ENCODE measurements at regions not wholly inside any gene's neighbourhood (a gene's known extent, or its start where the extent isn't known, plus 50 kb on each side); places are given as distances from the start of the nearest gene placed in this dataset.
"Not testable (repeated sequence)": the region's sequence is repeated elsewhere in the genome, so short reads cannot be mapped to it uniquely, and the experiment has no call there.

GRCh38 chr14:106024983-106025604, 498.7 kb downstream of the TMEM121 start:
- in situ Hi-C loops (cut with MboI): loop anchor here (25.0 kb wide), 2 partner anchors 112 to 463 kb away; no protein-coding TSS in a partner anchor
- no peaks in the 10 kb centered on the region for H3K79me2 ChIP-seq (ENCODE audit: insufficient read depth)

DNA sequence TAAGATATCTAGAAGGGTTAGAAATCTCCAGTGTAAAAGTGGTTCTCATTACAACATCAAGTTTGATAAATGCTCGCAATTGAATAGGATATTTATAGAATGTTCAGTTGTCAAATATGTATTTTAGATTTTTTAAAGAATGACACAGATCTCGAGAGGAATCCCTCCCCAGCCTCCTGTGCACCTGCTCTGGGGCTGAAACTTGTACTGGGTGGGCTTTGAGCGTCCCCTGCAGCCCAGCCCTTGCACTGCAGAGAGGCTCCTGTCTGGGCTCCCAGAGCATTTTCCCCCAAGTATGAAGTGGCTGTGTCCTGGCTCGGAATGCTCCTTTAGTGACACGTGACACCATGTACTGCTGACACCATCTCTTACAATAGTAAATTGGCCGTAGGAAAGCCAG, 499.6 kb downstream of the TMEM121 start:
- H3K9me3 ChIP-seq (ENCODE audit: low read depth): no peaks in the 10 kb centered on the region
- no peak overlapping the region for H2AFZ ChIP-seq
- no peaks in the 10 kb centered on the region for H3K4me1 ChIP-seq (ENCODE audit: insufficient read depth)
- 5 to 16% methylated on average over 6 of the region's 6 CpGs for WGBS, 2 experiments (ENCODE audit: low coverage in 1 of 2, low lambda C conversion rate in 2 of 2, missing lambda C conversion rate in 2 of 2)
- no peak overlapping the region for H3K9ac ChIP-seq
- in situ Hi-C loops (cut with MboI): loop anchor here (25.0 kb wide), 1 partner anchor 111 kb away; no protein-coding TSS in a partner anchor
- H3K9me2 ChIP-seq (ENCODE audit: insufficient read depth): no peaks in the 10 kb centered on the region
- no peak overlapping the region for H3K27ac ChIP-seq
- H3K27me3 ChIP-seq (replicated peaks; ENCODE audit: insufficient read depth): no peaks in the 10 kb centered on the region
- no peaks in the 10 kb centered on the region for H3K36me3 ChIP-seq (ENCODE audit: low read depth)
- no peaks in the 10 kb centered on the region for H3K79me2 ChIP-seq (ENCODE audit: insufficient read depth)
- H3K4me2 ChIP-seq (ENCODE audit: unreplicated experiment): no peak overlapping the region
- DNase-seq: no peak
- no peak for TF ChIP-seq EZH2phosphoT487 (IDR thresholded peaks at IDR 0.05; ENCODE audit: insufficient read depth, low read depth)
- no peak for TF ChIP-seq EZH2 (IDR thresholded peaks at IDR 0.05; ENCODE audit: insufficient read depth, poor library complexity, severe bottlenecking)
- H4K20me1 ChIP-seq (ENCODE audit: insufficient read depth): no peaks in the 10 kb centered on the region
- H3F3A ChIP-seq (ENCODE audit: insufficient read depth): no peaks in the 10 kb centered on the region
- no peak overlapping the region for H3K4me3 ChIP-seq

More at GRCh38 chr14:106024983-106025604, 498.7 kb downstream of the TMEM121 start:
- Histone ChIP-seq H3K4me3 (no peak overlapping the region), H3K4me1 (ENCODE audit: insufficient read depth) (no peaks in the 10 kb centered on the region), H3K36me3 (ENCODE audit: low read depth) (no peaks in the 10 kb centered on the region), H2AFZ (no peak overlapping the region), H3K4me2 (ENCODE audit: unreplicated experiment) (no peak overlapping the region), H3F3A (ENCODE audit: insufficient read depth) (no peaks in the 10 kb centered on the region), H4K20me1 (ENCODE audit: insufficient read depth) (no peaks in the 10 kb centered on the region), H3K9me2 (ENCODE audit: insufficient read depth) (no peaks in the 10 kb centered on the region), H3K9me3 (ENCODE audit: low read depth) (no peaks in the 10 kb centered on the region), H3K9ac (no peak overlapping the region), H3K27me3 (replicated peaks; ENCODE audit: insufficient read depth) (no peaks in the 10 kb centered on the region), H3K27ac (no peak overlapping the region)
- 18 to 21% methylated on average over 5 to 6 of the region's 7 CpGs for WGBS, 2 experiments (ENCODE audit: low coverage in 1 of 2, low lambda C conversion rate in 2 of 2, missing lambda C conversion rate in 2 of 2)
- no peak for DNase-seq
- TF ChIP-seq EZH2 (IDR thresholded peaks at IDR 0.05; ENCODE audit: insufficient read depth, poor library complexity, severe bottlenecking) (no peak), EZH2phosphoT487 (IDR thresholded peaks at IDR 0.05; ENCODE audit: insufficient read depth, low read depth) (no peak)

GRCh38 chr14:106027759-106028158, 501.4 kb downstream of the TMEM121 start:
- H3F3A ChIP-seq (ENCODE audit: insufficient read depth); H3K4me2 ChIP-seq (ENCODE audit: unreplicated experiment); H3K79me2 ChIP-seq (ENCODE audit: insufficient read depth); H3K27ac ChIP-seq; H3K4me3 ChIP-seq; H3K9me2 ChIP-seq (ENCODE audit: insufficient read depth); H4K20me1 ChIP-seq (ENCODE audit: insufficient read depth); DNase-seq; H3K27me3 ChIP-seq (replicated peaks; ENCODE audit: insufficient read depth); H3K36me3 ChIP-seq (ENCODE audit: low read depth); H3K4me1 ChIP-seq (ENCODE audit: insufficient read depth); H3K9me3 ChIP-seq (ENCODE audit: low read depth); H3K9ac ChIP-seq; H2AFZ ChIP-seq: not testable (repeated sequence)
- WGBS, 2 experiments (ENCODE audit: low coverage in 1 of 2, low lambda C conversion rate in 2 of 2, missing lambda C conversion rate in 2 of 2): 17 to 28% methylated on average over 4 to 5 of the region's 6 CpGs
- in situ Hi-C loops (cut with MboI): loop anchor here (25.0 kb wide), 1 partner anchor 110 kb away; no protein-coding TSS in a partner anchor

- Histone ChIP-seq H3K79me2 (ENCODE audit: insufficient read depth) (no peaks in the 10 kb centered on the region), H3K4me1 (ENCODE audit: insufficient read depth) (no peaks in the 10 kb centered on the region), H3K27me3 (replicated peaks; ENCODE audit: insufficient read depth) (no peaks in the 10 kb centered on the region), H3K36me3 (ENCODE audit: low read depth) (no peaks in the 10 kb centered on the region), H3K27ac (no peak overlapping the region), H2AFZ (no peak overlapping the region), H3F3A (ENCODE audit: insufficient read depth) (no peaks in the 10 kb centered on the region), H3K4me2 (ENCODE audit: unreplicated experiment) (no peak overlapping the region), H4K20me1 (ENCODE audit: insufficient read depth) (no peaks in the 10 kb centered on the region), H3K9me2 (ENCODE audit: insufficient read depth) (no peaks in the 10 kb centered on the region), H3K9ac (no peak overlapping the region), H3K4me3 (no peak overlapping the region), H3K9me3 (ENCODE audit: low read depth) (no peaks in the 10 kb centered on the region)
- no peak for DNase-seq
- in situ Hi-C loops (cut with MboI): loop anchor here (25.0 kb wide), 1 partner anchor 107 kb away; no protein-coding TSS in a partner anchor
- TF ChIP-seq EZH2phosphoT487 (IDR thresholded peaks at IDR 0.05; ENCODE audit: insufficient read depth, low read depth): no peak
- TF ChIP-seq EZH2 (IDR thresholded peaks at IDR 0.05; ENCODE audit: insufficient read depth, poor library complexity, severe bottlenecking): no peak
- WGBS, 2 experiments (ENCODE audit: low coverage in 1 of 2, low lambda C conversion rate in 2 of 2, missing lambda C conversion rate in 2 of 2): 21% methylated on average over 4 of the region's 4 CpGs
Observed at GRCh38 chr14:106029959-106030358, 503.6 kb downstream of the TMEM121 start.
